ENCODE measurements at regions not wholly inside any gene's neighbourhood (a gene's known extent, or its start where the extent isn't known, plus 50 kb on each side); places are given as distances from the start of the nearest gene placed in this dataset.

GRCh38 chr5:103891151-103891550 is 328.6 kb upstream of the NUDT12 start:
- TF ChIP-seq, protein P1, sequence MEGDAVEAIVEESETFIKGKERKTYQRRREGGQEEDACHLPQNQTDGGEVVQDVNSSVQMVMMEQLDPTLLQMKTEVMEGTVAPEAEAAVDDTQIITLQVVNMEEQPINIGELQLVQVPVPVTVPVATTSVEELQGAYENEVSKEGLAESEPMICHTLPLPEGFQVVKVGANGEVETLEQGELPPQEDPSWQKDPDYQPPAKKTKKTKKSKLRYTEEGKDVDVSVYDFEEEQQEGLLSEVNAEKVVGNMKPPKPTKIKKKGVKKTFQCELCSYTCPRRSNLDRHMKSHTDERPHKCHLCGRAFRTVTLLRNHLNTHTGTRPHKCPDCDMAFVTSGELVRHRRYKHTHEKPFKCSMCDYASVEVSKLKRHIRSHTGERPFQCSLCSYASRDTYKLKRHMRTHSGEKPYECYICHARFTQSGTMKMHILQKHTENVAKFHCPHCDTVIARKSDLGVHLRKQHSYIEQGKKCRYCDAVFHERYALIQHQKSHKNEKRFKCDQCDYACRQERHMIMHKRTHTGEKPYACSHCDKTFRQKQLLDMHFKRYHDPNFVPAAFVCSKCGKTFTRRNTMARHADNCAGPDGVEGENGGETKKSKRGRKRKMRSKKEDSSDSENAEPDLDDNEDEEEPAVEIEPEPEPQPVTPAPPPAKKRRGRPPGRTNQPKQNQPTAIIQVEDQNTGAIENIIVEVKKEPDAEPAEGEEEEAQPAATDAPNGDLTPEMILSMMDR (conservative IDR thresholded peaks at IDR 0.05; ENCODE audit: low read length) = no peak
- no peak for TF ChIP-seq EZH2phosphoT487 (IDR thresholded peaks at IDR 0.05; ENCODE audit: borderline replicate concordance, low read depth, low read length)
